ENCODE measurements at regions not wholly inside any gene's neighbourhood (a gene's known extent, or its start where the extent isn't known, plus 50 kb on each side); places are given as distances from the start of the nearest gene placed in this dataset.

- DNase-seq (ENCODE audit: low read depth), result no peak
These were observed 50.8 kb upstream of the TSHZ2 start for GRCh38 chr20:52921340-52921739.

GRCh38 chr20:52918311-52918710, 53.8 kb upstream of the TSHZ2 start:
- no peak for DNase-seq (ENCODE audit: low read depth)

- no peak for DNase-seq (ENCODE audit: low read depth)
These were observed 56.6 kb upstream of the TSHZ2 start for GRCh38 chr20:52915564-52915963.

- DNase-seq (ENCODE audit: low read depth), result no peak
These were observed 57.3 kb upstream of the TSHZ2 start for GRCh38 chr20:52914870-52915269.

- DNase-seq (ENCODE audit: low read depth), result no peak
These were observed 58.3 kb upstream of the TSHZ2 start for GRCh38 chr20:52913650-52914387.

GRCh38 chr20:52905241-52905994, 66.7 kb upstream of the TSHZ2 start:
- DNase-seq (ENCODE audit: low read depth), result no peak

- DNase-seq (ENCODE audit: low read depth), result no peak
These were observed 67.3 kb upstream of the TSHZ2 start for GRCh38 chr20:52904837-52905236.

GRCh38 chr20:52899041-52899608, 73.0 kb upstream of the TSHZ2 start:
- no peak for DNase-seq (ENCODE audit: low read depth)

GRCh38 chr20:52896348-52896747, 75.8 kb upstream of the TSHZ2 start:
- DNase-seq (ENCODE audit: low read depth), result no peak

- no peak for DNase-seq (ENCODE audit: low read depth)
These were observed 76.5 kb upstream of the TSHZ2 start for GRCh38 chr20:52895701-52896100.

GRCh38 chr20:52895235-52895634, 76.9 kb upstream of the TSHZ2 start:
- no peak for DNase-seq (ENCODE audit: low read depth)

- no peak for DNase-seq (ENCODE audit: low read depth)
These were observed 78.7 kb upstream of the TSHZ2 start for GRCh38 chr20:52893498-52893897.

- no peak for DNase-seq (ENCODE audit: low read depth)
These were observed 80.1 kb upstream of the TSHZ2 start for GRCh38 chr20:52892023-52892422.

GRCh38 chr20:52890130-52890529, 82.0 kb upstream of the TSHZ2 start:
- DNase-seq (ENCODE audit: low read depth), result no peak

GRCh38 chr20:52889225-52889624, 82.9 kb upstream of the TSHZ2 start:
- no peak for DNase-seq (ENCODE audit: low read depth)

GRCh38 chr20:52888096-52888495, 84.1 kb upstream of the TSHZ2 start:
- DNase-seq (ENCODE audit: low read depth), result no peak

- no peak for DNase-seq (ENCODE audit: low read depth)
These were observed 91.2 kb upstream of the TSHZ2 start for GRCh38 chr20:52880997-52881396.

GRCh38 chr20:52880259-52880658, 91.9 kb upstream of the TSHZ2 start:
- DNase-seq (ENCODE audit: low read depth), result no peak

- DNase-seq (ENCODE audit: low read depth), result no peak
These were observed 97.9 kb upstream of the TSHZ2 start for GRCh38 chr20:52874241-52874640.

GRCh38 chr20:52869698-52870501, 102.3 kb upstream of the TSHZ2 start:
- no peak for DNase-seq (ENCODE audit: low read depth)

- DNase-seq (ENCODE audit: low read depth), result no peak
These were observed 102.9 kb upstream of the TSHZ2 start for GRCh38 chr20:52869276-52869675.

- DNase-seq (ENCODE audit: low read depth), result no peak
These were observed 104.9 kb upstream of the TSHZ2 start for GRCh38 chr20:52867305-52867704.

Data from EH (cell line).